ENCODE measurements at regions not wholly inside any gene's neighbourhood (a gene's known extent, or its start where the extent isn't known, plus 50 kb on each side); places are given as distances from the start of the nearest gene placed in this dataset.

DNA sequence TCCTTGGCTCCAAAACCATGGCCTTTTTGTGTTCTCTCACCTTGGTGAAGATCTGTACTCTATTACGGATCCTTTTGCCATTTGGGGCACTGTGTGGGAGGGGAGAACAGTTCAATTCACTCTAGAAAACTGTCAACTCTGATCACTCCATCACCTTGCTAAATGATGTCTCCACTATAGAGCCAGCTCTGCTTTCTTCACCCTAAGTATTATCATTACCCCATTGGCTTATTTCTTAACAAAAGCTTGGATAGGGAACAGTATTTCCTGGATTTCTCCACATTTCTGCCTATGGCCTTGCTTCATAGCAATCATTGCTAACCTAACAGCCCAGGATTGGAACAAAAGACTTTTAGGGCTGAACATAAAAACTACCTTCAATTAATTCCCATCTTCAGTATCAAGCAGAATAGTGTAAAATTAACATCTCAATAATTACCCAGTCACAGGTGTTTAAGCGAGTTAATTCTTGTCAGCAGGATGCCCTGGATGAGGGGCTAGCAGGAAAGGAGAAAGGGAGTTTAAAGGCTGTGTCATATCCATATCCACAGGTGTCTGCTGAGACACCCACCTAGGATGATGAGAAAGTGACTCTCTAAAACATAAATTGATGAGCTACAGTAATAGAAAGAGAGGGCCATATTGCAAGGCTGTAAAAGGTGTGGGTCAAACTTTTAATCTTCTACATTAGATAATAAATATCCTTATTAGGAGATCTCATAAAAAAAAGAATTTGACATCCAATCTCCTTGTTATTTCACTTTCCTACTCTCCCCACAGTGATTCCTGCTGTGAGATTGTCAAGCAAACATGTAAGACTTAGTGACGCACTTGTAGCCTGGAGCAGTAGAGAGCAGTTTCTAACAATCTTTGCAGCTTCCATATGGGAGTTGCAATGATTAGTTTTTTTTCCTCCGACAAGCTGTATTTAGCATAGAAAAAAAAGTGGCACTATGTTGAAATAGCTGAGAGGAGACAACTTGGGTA, 589.5 kb upstream of the NXPH2 start:
- TF ChIP-seq, protein P1, sequence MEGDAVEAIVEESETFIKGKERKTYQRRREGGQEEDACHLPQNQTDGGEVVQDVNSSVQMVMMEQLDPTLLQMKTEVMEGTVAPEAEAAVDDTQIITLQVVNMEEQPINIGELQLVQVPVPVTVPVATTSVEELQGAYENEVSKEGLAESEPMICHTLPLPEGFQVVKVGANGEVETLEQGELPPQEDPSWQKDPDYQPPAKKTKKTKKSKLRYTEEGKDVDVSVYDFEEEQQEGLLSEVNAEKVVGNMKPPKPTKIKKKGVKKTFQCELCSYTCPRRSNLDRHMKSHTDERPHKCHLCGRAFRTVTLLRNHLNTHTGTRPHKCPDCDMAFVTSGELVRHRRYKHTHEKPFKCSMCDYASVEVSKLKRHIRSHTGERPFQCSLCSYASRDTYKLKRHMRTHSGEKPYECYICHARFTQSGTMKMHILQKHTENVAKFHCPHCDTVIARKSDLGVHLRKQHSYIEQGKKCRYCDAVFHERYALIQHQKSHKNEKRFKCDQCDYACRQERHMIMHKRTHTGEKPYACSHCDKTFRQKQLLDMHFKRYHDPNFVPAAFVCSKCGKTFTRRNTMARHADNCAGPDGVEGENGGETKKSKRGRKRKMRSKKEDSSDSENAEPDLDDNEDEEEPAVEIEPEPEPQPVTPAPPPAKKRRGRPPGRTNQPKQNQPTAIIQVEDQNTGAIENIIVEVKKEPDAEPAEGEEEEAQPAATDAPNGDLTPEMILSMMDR (IDR thresholded peaks at IDR 0.05; ENCODE audit: low read depth, low read length), result no peak
- TF ChIP-seq EZH2phosphoT487 (IDR thresholded peaks at IDR 0.05; ENCODE audit: low read depth), result no peak

Measured in OCI-LY3 (cell line).